SK-N-MC (cell line): ENCODE measurements at regions not wholly inside any gene's neighbourhood (a gene's known extent, or its start where the extent isn't known, plus 50 kb on each side); places are given as distances from the start of the nearest gene placed in this dataset.

Experiments
- EZH2 ChIP-seq: fragments of 200-600 bp; sonication (generic); IDR thresholded peaks from one replicate; pipeline ENCODE4 v1.6.1; 2017; ENCODE audit warnings: antibody characterized with exemption
- FOXP2 ChIP-seq: optimal IDR thresholded peaks from 2 replicates; pipeline ENCODE3; 2011; ENCODE audit warnings: mild to moderate bottlenecking, moderate library complexity; ENCODE audit not compliant: insufficient read depth; ENCODE audit errors: extremely low read length, control extremely low read depth
- POLR2AphosphoS5 ChIP-seq: IDR thresholded peaks from 2 replicates; pipeline ENCODE4 v1.6.1; 2012; ENCODE audit warnings: mild to moderate bottlenecking, low read depth, low read length, borderline replicate concordance

DNA sequence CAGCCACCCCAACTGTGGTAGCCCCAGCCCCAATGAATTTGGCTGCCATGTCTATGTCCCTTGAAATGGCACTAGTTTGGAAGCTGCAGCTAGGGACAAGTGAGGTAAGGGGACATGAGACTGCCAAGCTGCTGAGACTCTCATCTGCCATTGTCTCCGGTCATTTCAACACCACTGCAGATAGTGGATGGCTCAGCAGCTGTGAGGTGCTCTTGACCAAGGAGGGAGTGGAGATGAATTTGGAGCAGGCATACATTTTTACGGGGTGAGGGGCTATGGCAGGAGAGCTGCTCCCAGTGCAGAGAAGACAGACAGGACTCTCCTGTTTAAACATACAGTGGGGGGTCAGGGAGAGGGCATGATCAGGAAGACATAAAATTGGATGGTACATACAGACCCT lies 315.5 kb upstream of the CAMK1G start:
- no peak for TF ChIP-seq POLR2AphosphoS5
- no peak for TF ChIP-seq EZH2
- no peak for TF ChIP-seq FOXP2
